ENCODE measurements at regions not wholly inside any gene's neighbourhood (a gene's known extent, or its start where the extent isn't known, plus 50 kb on each side); places are given as distances from the start of the nearest gene placed in this dataset.

DNA sequence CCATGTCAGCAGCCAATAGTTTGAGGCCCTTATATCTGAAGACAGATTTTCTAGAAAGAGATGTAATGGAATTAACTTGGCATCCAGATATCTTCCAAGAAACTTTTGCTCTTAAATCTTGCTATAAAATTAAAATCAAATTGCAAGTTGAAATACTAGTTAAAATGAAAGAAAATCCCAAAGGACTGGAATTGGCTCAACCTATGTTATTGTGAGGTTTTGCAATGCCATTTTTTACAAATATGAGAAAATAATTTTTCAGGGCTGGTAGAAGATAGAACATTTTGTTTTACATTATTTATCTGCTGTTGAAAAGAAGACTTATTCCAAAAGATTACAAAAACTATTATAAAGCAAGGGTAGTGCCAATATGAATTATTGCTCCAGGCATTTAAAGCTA, 92.2 kb upstream of the AGTR1 start:
- Histone ChIP-seq H3K9me3 (no peaks in the 10 kb centered on the region), H3K4me3 (no peak overlapping the region), H3K27ac (no peak overlapping the region), H3K4me1 (no peaks in the 10 kb centered on the region), H3K36me3 (no peaks in the 10 kb centered on the region), H3K27me3 (replicated peaks in 1 of 7) (no peaks in the 10 kb centered on the region)
- intact Hi-C loops (cut with DNase I; ENCODE audit: low total_unique reads), result no loop called here
- TF ChIP-seq POLR2A (IDR thresholded peaks at IDR 0.05), result no peak
- no peak for TF ChIP-seq CTCF (IDR thresholded peaks at IDR 0.05 in 8 of 11, conservative IDR thresholded peaks at IDR 0.05 in 3 of 11)
- no peak for TF ChIP-seq POLR2AphosphoS5 (IDR thresholded peaks at IDR 0.05)
- DNase-seq, result no peak

- TF ChIP-seq POLR2A (IDR thresholded peaks at IDR 0.05) (no peak), POLR2AphosphoS5 (IDR thresholded peaks at IDR 0.05) (no peak), CTCF (IDR thresholded peaks at IDR 0.05 in 8 of 11, conservative IDR thresholded peaks at IDR 0.05 in 3 of 11) (no peak)
- Histone ChIP-seq H3K4me1 (no peaks in the 10 kb centered on the region), H3K4me3 (no peak overlapping the region), H3K9me3 (no peaks in the 10 kb centered on the region), H3K27me3 (replicated peaks in 1 of 7) (no peaks in the 10 kb centered on the region), H3K36me3 (no peaks in the 10 kb centered on the region), H3K27ac (no peak overlapping the region)
- no peak for DNase-seq
- intact Hi-C loops (cut with DNase I; ENCODE audit: low total_unique reads), result no loop called here
These were observed 90.7 kb upstream of the AGTR1 start for GRCh38 chr3:148606979-148607378.

GRCh38 chr3:148607491-148607890, 90.2 kb upstream of the AGTR1 start:
- WGBS, 5 donors, result 70 to 88% (median 85%) methylated on average over 1 of the region's 1 CpG
- no peaks in the 10 kb centered on the region for H3K27me3 ChIP-seq (replicated peaks in 1 of 7)

GRCh38 chr3:148612278-148612677, 85.4 kb upstream of the AGTR1 start:
- TF ChIP-seq CTCF (IDR thresholded peaks at IDR 0.05 in 8 of 11, conservative IDR thresholded peaks at IDR 0.05 in 3 of 11), result no peak
- WGBS, 5 donors, result 32 to 75% (median 42%) methylated on average over 1 of the region's 1 CpG
- no peaks in the 10 kb centered on the region for H3K9me3 ChIP-seq
- H3K4me3 ChIP-seq, result no peak overlapping the region
- no peaks in the 10 kb centered on the region for H3K27me3 ChIP-seq (replicated peaks in 1 of 7)
- no peaks in the 10 kb centered on the region for H3K4me1 ChIP-seq
- no peaks in the 10 kb centered on the region for H3K36me3 ChIP-seq
- intact Hi-C loops (cut with DNase I; ENCODE audit: low total_unique reads), result no loop called here
- no peak for DNase-seq
- no peak overlapping the region for H3K27ac ChIP-seq

More at GRCh38 chr3:148607491-148607890, 90.2 kb upstream of the AGTR1 start:
- TF ChIP-seq POLR2A (IDR thresholded peaks at IDR 0.05) (no peak), POLR2AphosphoS5 (IDR thresholded peaks at IDR 0.05) (no peak), CTCF (IDR thresholded peaks at IDR 0.05 in 8 of 11, conservative IDR thresholded peaks at IDR 0.05 in 3 of 11) (no peak)
- intact Hi-C loops (cut with DNase I; ENCODE audit: low total_unique reads), result no loop called here
- no peak overlapping the region for H3K4me3 ChIP-seq
- H3K27ac ChIP-seq, result no peak overlapping the region
- no peak for DNase-seq
- no peaks in the 10 kb centered on the region for H3K9me3 ChIP-seq
- H3K4me1 ChIP-seq, result no peaks in the 10 kb centered on the region
- H3K36me3 ChIP-seq, result no peaks in the 10 kb centered on the region
